Suprapubic skin (tissue), 4 donors: ENCODE measurements at regions not wholly inside any gene's neighbourhood (a gene's known extent, or its start where the extent isn't known, plus 50 kb on each side); places are given as distances from the start of the nearest gene placed in this dataset.

Experiments used
- DNase-seq, 2 donors: peaks; one replicate each; pipeline ENCODE4 v3.0.0-alpha.2; 2019; ENCODE audit warnings: low spot score in 2 of 2
- H3K27ac ChIP-seq: fragments of 200-600 bp; sonication (generic); one replicate; pipeline ENCODE4 v1.5.1; 2019
- H3K27me3 ChIP-seq: fragments of 200-600 bp; sonication (generic); one replicate; pipeline ENCODE4 v1.5.1; 2019
- H3K36me3 ChIP-seq: fragments of 200-600 bp; sonication (generic); one replicate; pipeline ENCODE4 v1.5.1; 2019
- H3K4me1 ChIP-seq: fragments of 200-600 bp; sonication (generic); one replicate; pipeline ENCODE4 v1.5.1; 2019
- H3K4me3 ChIP-seq: fragments of 200-600 bp; sonication (generic); one replicate; pipeline ENCODE4 v1.5.1; 2019; ENCODE audit warnings: mild to moderate bottlenecking
- H3K9me3 ChIP-seq: fragments of 200-600 bp; sonication (generic); one replicate; pipeline ENCODE4 v1.5.1; 2019
- CTCF ChIP-seq, 2 donors: fragments of 200-600 bp in 1 of 2; fragments of 450-650 bp in 1 of 2; sonication (generic) in 1 of 2; IDR thresholded peaks; one replicate each; pipeline ENCODE4 v1.5.1; 2016 to 2019; ENCODE audit warnings: antibody characterized with exemption in 2 of 2, mild to moderate bottlenecking in 1 of 2, moderate library complexity in 1 of 2
- EP300 ChIP-seq: sonication (generic); formaldehyde crosslinking; IDR thresholded peaks from one replicate; pipeline ENCODE4 v1.6.1; 2017; ENCODE audit warnings: antibody characterized with exemption
- POLR2A ChIP-seq, 2 donors: fragments of 450-650 bp; IDR thresholded peaks; one replicate each; pipeline ENCODE4 v1.6.1; 2017; ENCODE audit warnings: antibody characterized with exemption in 2 of 2, mild to moderate bottlenecking in 2 of 2, moderate library complexity in 2 of 2
- POLR2AphosphoS5 ChIP-seq, 3 donors: sonication (generic); formaldehyde crosslinking; IDR thresholded peaks; one replicate each; pipeline ENCODE4 v1.6.1; 2017; ENCODE audit warnings: antibody characterized with exemption in 3 of 3
- WGBS: methylation state at CpG from one replicate; pipeline ENCODE4 v1.1.5; 2018; 5-methylcytosine and 5-hydroxymethylcytosine counted together

- no peaks in the 10 kb centered on the region for H3K36me3 ChIP-seq
- WGBS: 88% methylated on average over 3 of the region's 3 CpGs
- no peak overlapping the region for H3K4me3 ChIP-seq
- H3K4me1 ChIP-seq: no peaks in the 10 kb centered on the region
- no peak for DNase-seq
- no peak overlapping the region for H3K27ac ChIP-seq
- no peaks in the 10 kb centered on the region for H3K9me3 ChIP-seq
- H3K27me3 ChIP-seq: peaks cover 6% of the 10 kb centered on the region
- TF ChIP-seq EP300: no peak
- no peak for TF ChIP-seq POLR2A (IDR thresholded peaks at IDR 0.05)
- no peak for TF ChIP-seq POLR2AphosphoS5 (IDR thresholded peaks at IDR 0.05)
- no peak for TF ChIP-seq CTCF (IDR thresholded peaks at IDR 0.05)
These were observed 79.0 kb downstream of the TMEM30B start for GRCh38 chr14:61202124-61202523.

DNA sequence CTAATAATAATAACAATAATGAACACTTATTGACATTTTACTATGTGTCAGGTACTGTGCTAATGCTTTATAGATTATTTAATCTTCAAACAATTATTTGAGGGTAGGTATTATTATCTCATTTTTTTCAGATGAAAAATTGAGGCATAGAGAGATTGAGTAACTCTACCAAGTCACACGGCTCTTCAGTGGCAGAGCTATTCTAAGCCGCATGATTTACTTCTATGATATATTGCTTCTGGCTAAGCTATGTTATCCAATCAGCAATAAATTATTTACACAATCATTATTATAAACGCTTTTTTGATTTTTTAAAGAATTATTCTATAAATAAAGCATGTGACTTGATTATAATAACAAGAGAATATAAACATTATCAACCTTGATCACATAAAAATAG lies 80.0 kb downstream of the TMEM30B start:
- DNase-seq: no peak
- Histone ChIP-seq H3K27me3 (peaks cover 6% of the 10 kb centered on the region), H3K4me3 (no peak overlapping the region), H3K36me3 (no peaks in the 10 kb centered on the region), H3K27ac (no peak overlapping the region), H3K4me1 (no peaks in the 10 kb centered on the region), H3K9me3 (no peaks in the 10 kb centered on the region)
- TF ChIP-seq EP300: no peak
- TF ChIP-seq CTCF (IDR thresholded peaks at IDR 0.05): no peak
- no peak for TF ChIP-seq POLR2AphosphoS5 (IDR thresholded peaks at IDR 0.05)
- no peak for TF ChIP-seq POLR2A (IDR thresholded peaks at IDR 0.05)
- WGBS: 57% methylated on average over 3 of the region's 3 CpGs

- Histone ChIP-seq H3K4me1 (no peaks in the 10 kb centered on the region), H3K36me3 (no peaks in the 10 kb centered on the region), H3K27me3 (no peaks in the 10 kb centered on the region), H3K9me3 (no peaks in the 10 kb centered on the region), H3K27ac (no peak overlapping the region), H3K4me3 (no peak overlapping the region)
- no peak for TF ChIP-seq POLR2AphosphoS5 (IDR thresholded peaks at IDR 0.05)
- TF ChIP-seq POLR2A (IDR thresholded peaks at IDR 0.05): no peak
- no peak for TF ChIP-seq CTCF (IDR thresholded peaks at IDR 0.05)
- no peak for TF ChIP-seq EP300
- DNase-seq: no peak
- WGBS: 84% methylated on average over 4 of the region's 4 CpGs
These were observed 83.7 kb downstream of the TMEM30B start for GRCh38 chr14:61197416-61197815.

DNA sequence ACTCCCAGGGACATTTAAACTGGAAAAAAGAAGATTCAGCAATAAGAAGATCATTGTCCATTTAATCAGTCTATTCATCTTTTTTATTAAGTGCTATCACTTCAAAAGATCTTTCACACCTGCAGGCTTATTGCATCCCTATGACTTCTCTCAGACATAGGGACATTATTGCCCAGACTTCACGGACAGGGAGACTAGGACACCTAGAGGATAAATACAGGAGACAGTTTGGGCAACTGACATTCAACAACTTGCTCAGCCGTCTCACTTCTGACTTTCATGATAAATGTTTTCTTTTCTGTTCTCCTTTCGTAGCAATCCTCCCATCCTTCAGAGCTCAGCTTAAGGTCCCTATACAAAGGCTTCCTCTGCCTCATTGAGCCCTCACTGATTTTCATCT lies 84.3 kb downstream of the TMEM30B start:
- DNase-seq: no peak
- Histone ChIP-seq H3K27me3 (no peaks in the 10 kb centered on the region), H3K9me3 (no peaks in the 10 kb centered on the region), H3K36me3 (no peaks in the 10 kb centered on the region), H3K4me1 (no peaks in the 10 kb centered on the region), H3K27ac (no peak overlapping the region), H3K4me3 (no peak overlapping the region)
- TF ChIP-seq CTCF (IDR thresholded peaks at IDR 0.05): no peak
- TF ChIP-seq EP300: no peak
- no peak for TF ChIP-seq POLR2A (IDR thresholded peaks at IDR 0.05)
- TF ChIP-seq POLR2AphosphoS5 (IDR thresholded peaks at IDR 0.05): no peak
- WGBS: 75% methylated on average over 3 of the region's 3 CpGs

- no peaks in the 10 kb centered on the region for H3K27me3 ChIP-seq
- H3K4me1 ChIP-seq: no peaks in the 10 kb centered on the region
- H3K4me3 ChIP-seq: no peak overlapping the region
- 89% methylated on average over 2 of the region's 2 CpGs for WGBS
- no peak overlapping the region for H3K27ac ChIP-seq
- H3K36me3 ChIP-seq: no peaks in the 10 kb centered on the region
- no peak for TF ChIP-seq POLR2A (IDR thresholded peaks at IDR 0.05)
- TF ChIP-seq CTCF (IDR thresholded peaks at IDR 0.05): no peak
- TF ChIP-seq POLR2AphosphoS5 (IDR thresholded peaks at IDR 0.05): no peak
- TF ChIP-seq EP300: no peak
- no peaks in the 10 kb centered on the region for H3K9me3 ChIP-seq
- no peak for DNase-seq
These were observed 85.1 kb downstream of the TMEM30B start for GRCh38 chr14:61196034-61196433.
